Urinary bladder (tissue), 3 donors: ENCODE measurements at regions not wholly inside any gene's neighbourhood (a gene's known extent, or its start where the extent isn't known, plus 50 kb on each side); places are given as distances from the start of the nearest gene placed in this dataset.
"Not testable (repeated sequence)": the region's sequence is repeated elsewhere in the genome, so short reads cannot be mapped to it uniquely, and the experiment has no call there.

ENCODE experiments used
- DNase-seq: peaks from one replicate; pipeline ENCODE4 v3.0.0-alpha.2; 2015; ENCODE audit errors: extremely low spot score
- H3K27ac ChIP-seq: one replicate; pipeline ENCODE4 v1.5.1; 2013; ENCODE audit warnings: low read depth, mild to moderate bottlenecking, moderate library complexity
- H3K36me3 ChIP-seq: one replicate; pipeline ENCODE4 v1.6.1; 2013; ENCODE audit warnings: mild to moderate bottlenecking, moderate library complexity; ENCODE audit not compliant: insufficient read depth
- H3K4me1 ChIP-seq: one replicate; pipeline ENCODE4 v1.6.1; 2013; ENCODE audit warnings: mild to moderate bottlenecking, moderate library complexity; ENCODE audit not compliant: insufficient read depth
- H3K4me3 ChIP-seq: one replicate; pipeline ENCODE4 v1.5.1; 2013; ENCODE audit warnings: low read depth, low read length
- WGBS: extraction: QIAGEN DNeasy Blood & Tissue Kit; methylation state at CpG from one replicate; pipeline ENCODE4 v1.1.7; 2013; 5-methylcytosine and 5-hydroxymethylcytosine counted together
- donor health status: healthy with polysubstance abuse.
- donor health status: healthy.

DNA sequence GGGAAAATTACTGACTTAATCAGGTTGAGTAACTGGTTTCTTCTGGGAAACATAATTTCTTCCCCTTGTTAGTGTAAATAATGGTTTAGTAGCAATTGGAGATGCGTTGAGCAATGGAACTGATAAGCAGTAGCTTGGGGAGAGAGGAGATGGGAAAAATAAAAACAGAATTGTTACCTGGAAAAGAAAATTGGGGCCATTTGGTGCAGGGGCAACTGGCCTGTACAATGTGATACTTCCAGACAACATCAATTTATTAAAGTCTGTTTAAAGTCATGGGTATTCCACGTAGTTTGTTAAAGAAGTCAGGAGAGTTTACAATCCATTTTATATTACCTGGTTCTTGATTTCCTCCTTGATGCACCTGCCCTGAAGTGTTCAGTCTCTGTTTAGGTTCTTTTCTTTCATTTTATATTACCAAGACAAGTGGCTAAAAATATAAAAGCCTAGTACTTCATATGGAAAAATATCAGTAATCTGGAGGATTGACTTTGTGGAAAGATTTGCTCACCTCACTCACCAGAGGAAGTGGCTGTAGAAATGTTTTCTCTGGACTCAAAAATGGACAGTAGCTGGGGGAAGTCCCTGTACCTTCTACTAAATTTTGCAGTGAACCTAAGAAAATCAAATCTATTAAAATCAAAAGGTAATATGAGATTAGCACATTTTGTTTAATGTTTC lies 161.0 kb downstream of the DDX1 start:
- 91% methylated on average over 2 of the region's 2 CpGs for WGBS
- no peak for DNase-seq
- Histone ChIP-seq H3K4me3 (no peak overlapping the region), H3K4me1 (peaks cover 2% of the 10 kb centered on the region), H3K27ac (no peak overlapping the region), H3K36me3 (no peaks in the 10 kb centered on the region)

GRCh38 chr2:15753233-15753798 lies 161.6 kb downstream of the DDX1 start:
- no peak overlapping the region for H3K27ac ChIP-seq
- 88% methylated on average over 7 of the region's 7 CpGs for WGBS
- H3K4me1 ChIP-seq = peaks cover 2% of the 10 kb centered on the region
- H3K36me3 ChIP-seq = no peaks in the 10 kb centered on the region
- no peak for DNase-seq
- no peak overlapping the region for H3K4me3 ChIP-seq

GRCh38 chr2:15753811-15754702 lies 162.4 kb downstream of the DDX1 start:
- WGBS = 94% methylated on average over 15 of the region's 15 CpGs
- Histone ChIP-seq H3K4me3 (no peak overlapping the region), H3K27ac (no peak overlapping the region), H3K4me1 (peaks cover 2% of the 10 kb centered on the region), H3K36me3 (no peaks in the 10 kb centered on the region)
- no peak for DNase-seq

DNA sequence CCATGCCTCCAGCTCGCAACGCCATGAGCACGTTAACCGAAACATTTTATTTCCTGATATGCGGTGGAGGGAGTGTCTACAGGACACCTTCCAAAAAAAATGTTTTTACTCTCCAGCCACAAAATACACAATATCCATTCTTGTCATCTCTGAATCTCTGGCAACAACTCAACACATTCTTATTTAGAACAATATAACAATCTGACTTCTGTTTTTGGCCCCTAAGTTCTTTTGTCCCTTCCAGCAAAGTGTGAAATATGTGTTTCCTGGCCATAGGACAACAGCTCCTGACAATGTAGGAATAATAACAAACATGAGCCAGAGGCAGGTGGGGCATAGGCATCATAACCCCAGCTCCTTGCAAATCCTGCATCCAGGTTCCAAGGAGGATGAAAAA lies 163.0 kb downstream of the DDX1 start:
- no peak overlapping the region for H3K27ac ChIP-seq
- peaks cover 2% of the 10 kb centered on the region for H3K4me1 ChIP-seq
- 85% methylated on average over 5 of the region's 5 CpGs for WGBS
- H3K4me3 ChIP-seq = no peak overlapping the region
- no peak for DNase-seq
- no peaks in the 10 kb centered on the region for H3K36me3 ChIP-seq

DNA sequence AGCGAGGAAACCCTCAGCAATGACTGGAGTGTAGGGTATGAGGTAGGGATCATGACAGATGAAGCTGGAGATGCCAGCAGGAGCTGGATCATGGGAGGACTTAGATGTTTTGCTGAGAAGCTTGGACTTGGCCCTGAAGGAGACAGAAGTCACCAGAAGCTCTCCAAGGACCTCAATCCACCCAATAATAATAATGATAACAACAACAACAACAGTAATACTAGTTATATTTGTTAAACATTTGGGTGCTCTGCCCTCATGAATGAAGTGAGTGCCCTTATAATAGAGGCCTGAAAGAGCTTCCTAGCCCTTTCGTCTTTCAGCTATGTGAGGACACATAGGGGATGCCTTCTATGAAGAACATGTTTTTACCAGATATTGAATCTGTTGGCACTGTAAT lies 163.9 kb downstream of the DDX1 start:
- Histone ChIP-seq H3K27ac (no peak overlapping the region), H3K4me1 (peaks cover 2% of the 10 kb centered on the region), H3K36me3 (no peaks in the 10 kb centered on the region), H3K4me3 (no peak overlapping the region)
- WGBS = 99% methylated on average over 2 of the region's 2 CpGs
- DNase-seq = no peak

DNA sequence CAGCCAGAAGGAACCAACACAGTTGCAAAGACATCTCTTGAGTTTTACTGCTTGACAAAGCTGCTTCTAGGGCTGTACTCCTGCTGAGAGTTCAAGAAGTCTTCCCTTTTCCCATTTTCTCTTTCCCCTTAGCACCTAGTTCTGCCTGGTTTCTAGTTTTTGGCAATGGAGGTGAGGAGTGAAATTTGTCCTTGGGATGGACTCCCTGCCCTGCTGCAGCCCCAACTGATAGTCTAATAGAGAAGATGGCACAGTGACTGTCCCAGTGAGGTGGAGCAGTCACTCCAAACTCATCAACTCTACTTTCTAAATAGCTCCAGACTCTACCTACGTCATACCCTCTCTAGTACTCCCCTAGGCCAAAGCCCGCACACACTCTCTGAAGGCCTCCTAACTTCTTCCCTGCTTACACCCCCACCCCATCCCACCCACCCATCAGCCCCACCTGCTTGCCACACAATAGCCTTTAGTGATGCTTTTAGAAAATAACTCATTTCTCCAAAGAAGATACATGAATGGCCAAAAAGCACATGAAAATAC lies 164.4 kb downstream of the DDX1 start:
- no peak for DNase-seq
- WGBS = 95% methylated on average over 2 of the region's 2 CpGs

DNA sequence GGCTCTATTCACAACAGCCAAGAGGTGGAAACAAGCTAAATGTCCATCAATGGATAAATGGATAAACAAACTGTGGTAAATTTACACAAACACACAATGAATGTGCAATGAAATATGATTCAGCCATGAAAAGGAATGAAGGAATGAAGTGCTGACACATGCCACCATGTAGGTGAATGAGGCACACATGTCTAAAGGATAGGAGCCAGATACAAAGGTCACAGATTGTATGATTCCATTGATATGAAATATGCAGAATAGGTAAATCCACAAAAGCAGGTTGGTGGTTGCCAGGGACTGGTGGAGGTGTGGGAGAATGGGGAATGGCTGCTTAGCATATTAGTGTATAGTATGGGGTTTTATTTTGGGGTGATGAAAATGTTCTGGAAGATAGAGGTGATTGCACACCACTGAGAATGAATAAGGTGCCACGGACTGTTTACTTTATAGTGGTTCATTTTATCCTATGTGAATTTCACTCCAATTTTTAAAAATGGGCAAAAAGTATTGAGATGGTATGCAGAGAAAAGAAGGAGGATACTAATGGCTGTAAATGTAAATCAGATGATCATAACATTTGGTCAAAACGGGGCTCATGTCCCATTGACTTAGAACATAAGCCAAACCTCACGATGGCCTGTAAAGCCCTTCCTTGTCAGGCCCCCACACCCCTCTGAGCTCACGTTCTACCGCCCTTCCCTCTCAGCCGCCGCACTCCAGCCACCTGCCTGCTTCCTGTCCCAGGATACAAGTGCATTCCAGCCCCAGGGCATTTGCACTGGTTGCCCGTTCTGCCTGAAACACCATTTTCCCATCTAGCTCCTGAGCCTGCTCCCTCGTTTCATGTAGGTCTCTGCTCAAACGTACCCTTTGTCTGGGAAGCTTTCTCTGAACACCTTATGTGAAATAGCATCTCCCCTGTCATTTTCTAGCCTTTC lies 165.5 kb downstream of the DDX1 start:
- Histone ChIP-seq H3K27ac (no peak overlapping the region), H3K36me3 (no peaks in the 10 kb centered on the region), H3K4me1 (peaks cover 2% of the 10 kb centered on the region), H3K4me3 (no peak overlapping the region)
- WGBS = 87% methylated on average over 10 of the region's 10 CpGs
- no peak for DNase-seq

More for the DNA sequence above, 164.4 kb downstream of the DDX1 start:
- no peak overlapping the region for H3K27ac ChIP-seq
- no peak overlapping the region for H3K4me3 ChIP-seq
- peaks cover 2% of the 10 kb centered on the region for H3K4me1 ChIP-seq
- H3K36me3 ChIP-seq = no peaks in the 10 kb centered on the region

DNA sequence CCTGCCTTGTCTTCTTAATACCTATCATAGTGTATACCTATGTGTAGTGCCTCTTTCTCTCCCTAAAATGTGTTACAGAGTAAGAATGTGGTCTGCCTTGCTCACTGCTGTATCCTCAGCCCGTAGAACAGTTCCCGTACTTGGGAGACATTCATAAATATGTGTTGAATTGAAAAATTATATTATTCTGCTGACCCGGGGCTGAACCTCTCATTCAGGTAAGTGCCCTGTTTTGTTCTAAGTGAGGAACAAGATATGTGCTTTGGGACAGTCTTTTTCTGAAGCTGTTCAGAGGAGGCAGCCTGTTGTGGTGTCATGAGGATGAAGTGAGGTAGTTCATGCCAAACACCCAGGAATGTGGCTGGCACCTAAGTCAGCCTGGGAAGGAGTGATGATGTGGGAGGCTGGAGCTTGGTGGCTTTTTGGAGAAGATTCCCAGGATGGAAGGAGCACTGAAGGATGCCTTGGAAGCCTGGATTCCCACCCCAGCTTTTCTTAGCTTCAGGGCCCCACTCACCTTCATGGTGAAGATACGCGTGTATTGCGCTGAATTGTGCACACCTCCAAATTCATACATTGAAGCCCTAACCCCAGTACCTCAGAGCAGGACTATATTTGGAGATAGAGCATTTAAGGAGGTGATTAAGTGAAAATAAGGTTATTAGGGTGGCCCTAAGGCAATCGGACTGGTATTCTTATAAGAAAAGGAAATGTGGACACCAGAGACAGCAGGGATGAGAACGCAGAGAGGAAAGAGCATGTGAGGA lies 166.3 kb downstream of the DDX1 start:
- Histone ChIP-seq H3K27ac (no peak overlapping the region), H3K4me3 (no peak overlapping the region), H3K4me1 (peaks cover 2% of the 10 kb centered on the region), H3K36me3 (no peaks in the 10 kb centered on the region)
- WGBS = 96% methylated on average over 8 of the region's 8 CpGs
- DNase-seq = no peak

DNA sequence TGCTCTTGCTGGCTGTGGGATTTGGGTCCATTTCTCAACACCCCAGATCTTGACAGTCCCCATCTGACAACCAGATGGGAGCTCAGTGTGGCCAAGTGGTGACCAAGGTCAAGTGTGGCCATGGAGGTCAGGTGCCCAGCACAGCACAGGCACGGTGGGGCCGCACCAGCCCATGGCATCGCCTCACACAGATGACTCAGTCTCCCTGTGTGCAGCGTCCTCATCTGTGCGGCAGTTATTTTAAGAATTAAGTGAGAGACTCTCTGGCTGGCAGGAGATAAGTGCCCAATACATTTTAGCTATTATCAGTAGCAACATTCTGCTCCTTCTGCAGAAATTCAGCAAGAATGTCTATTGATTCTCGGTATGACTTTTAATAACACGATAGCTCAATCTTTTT lies 167.2 kb downstream of the DDX1 start:
- Histone ChIP-seq H3K4me3 (no peak overlapping the region), H3K36me3 (no peaks in the 10 kb centered on the region), H3K27ac (no peak overlapping the region), H3K4me1 (peaks cover 2% of the 10 kb centered on the region)
- 95% methylated on average over 7 of the region's 7 CpGs for WGBS
- no peak for DNase-seq

DNA sequence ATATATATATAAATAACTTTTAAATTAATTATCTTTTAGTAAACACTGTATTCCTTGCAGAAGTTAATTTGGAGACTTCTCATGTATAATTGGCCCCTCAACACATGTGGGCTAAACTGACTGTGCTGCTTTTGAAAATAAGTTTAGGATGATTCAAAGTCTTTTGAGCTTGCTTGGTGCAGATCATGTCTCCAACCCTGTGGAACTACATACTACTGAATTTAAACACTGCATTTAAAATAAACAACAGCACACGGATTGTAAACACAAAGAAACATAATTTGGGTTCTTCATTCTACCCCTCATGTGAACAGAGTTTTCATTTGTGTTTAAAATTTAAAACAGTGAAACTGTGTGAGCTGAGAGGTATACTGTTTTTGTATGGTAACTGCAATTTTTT lies 167.7 kb downstream of the DDX1 start:
- WGBS = 85% methylated on average over 1 of the region's 1 CpG
- DNase-seq = no peak
- peaks cover 2% of the 10 kb centered on the region for H3K4me1 ChIP-seq
- H3K4me3 ChIP-seq = no peak overlapping the region
- no peak overlapping the region for H3K27ac ChIP-seq
- H3K36me3 ChIP-seq = no peaks in the 10 kb centered on the region

DNA sequence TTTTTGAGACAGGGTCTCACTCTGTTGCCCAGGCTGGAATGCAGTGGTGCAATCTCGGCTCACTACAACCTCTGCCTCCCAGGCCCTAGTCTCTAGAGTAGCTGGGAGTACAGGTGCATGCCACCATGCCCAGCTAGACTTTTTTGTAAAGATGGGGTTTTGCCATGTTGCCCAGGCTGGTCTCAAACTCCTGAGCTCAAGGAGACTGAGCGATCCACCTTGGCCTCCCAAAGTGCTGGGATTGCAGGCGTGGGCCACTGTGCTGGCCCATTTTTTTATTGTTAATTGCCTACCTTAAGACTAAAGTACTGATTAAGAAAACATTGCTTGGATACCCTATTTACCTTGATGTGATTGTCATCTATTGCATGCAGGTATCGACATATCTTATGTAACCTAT lies 168.1 kb downstream of the DDX1 start:
- not testable (repeated sequence) for H3K4me1 ChIP-seq, H3K36me3 ChIP-seq, DNase-seq, H3K27ac ChIP-seq, H3K4me3 ChIP-seq
- 68% methylated on average over 4 of the region's 4 CpGs for WGBS

GRCh38 chr2:15760232-15760910 lies 168.7 kb downstream of the DDX1 start:
- Histone ChIP-seq H3K36me3 (no peaks in the 10 kb centered on the region), H3K4me3 (no peak overlapping the region), H3K27ac (no peak overlapping the region), H3K4me1 (peaks cover 2% of the 10 kb centered on the region)
- DNase-seq = no peak
- 68% methylated on average over 7 of the region's 7 CpGs for WGBS
